ENCODE measurements at regions not wholly inside any gene's neighbourhood (a gene's known extent, or its start where the extent isn't known, plus 50 kb on each side); places are given as distances from the start of the nearest gene placed in this dataset.

- H3F3A ChIP-seq (ENCODE audit: control insufficient read depth, insufficient read depth): no peaks in the 10 kb centered on the region
- no peaks in the 10 kb centered on the region for H3K4me1 ChIP-seq (ENCODE audit: control insufficient read depth, low read length)
- no peaks in the 10 kb centered on the region for H3K27me3 ChIP-seq (ENCODE audit: control insufficient read depth, low read length)
- H4K20me1 ChIP-seq (ENCODE audit: control insufficient read depth, insufficient read depth, low read depth, low read length): no peaks in the 10 kb centered on the region
- H3K9me2 ChIP-seq (replicated peaks; ENCODE audit: control insufficient read depth, low read length): no peaks in the 10 kb centered on the region
- H3K4me2 ChIP-seq (ENCODE audit: low read length): no peak overlapping the region
- H3K79me2 ChIP-seq (ENCODE audit: control insufficient read depth, low read length): no peaks in the 10 kb centered on the region
- no peak overlapping the region for H3K4me3 ChIP-seq (ENCODE audit: low read length)
- no peaks in the 10 kb centered on the region for H3K9me3 ChIP-seq (ENCODE audit: control insufficient read depth, insufficient read depth, low read length)
- H3K36me3 ChIP-seq (ENCODE audit: control insufficient read depth, low read length): no peaks in the 10 kb centered on the region
- no peak overlapping the region for H3K27ac ChIP-seq (ENCODE audit: low read depth, low read length)
- TF ChIP-seq EZH2phosphoT487 (IDR thresholded peaks at IDR 0.05; ENCODE audit: borderline replicate concordance, low read length) (no peak), CTCF (IDR thresholded peaks at IDR 0.05; ENCODE audit: low read depth, low read length, poor library complexity, severe bottlenecking) (no peak)
Observed at GRCh38 chr17:5870231-5870953, 199.8 kb upstream of the WSCD1 start.

DNA sequence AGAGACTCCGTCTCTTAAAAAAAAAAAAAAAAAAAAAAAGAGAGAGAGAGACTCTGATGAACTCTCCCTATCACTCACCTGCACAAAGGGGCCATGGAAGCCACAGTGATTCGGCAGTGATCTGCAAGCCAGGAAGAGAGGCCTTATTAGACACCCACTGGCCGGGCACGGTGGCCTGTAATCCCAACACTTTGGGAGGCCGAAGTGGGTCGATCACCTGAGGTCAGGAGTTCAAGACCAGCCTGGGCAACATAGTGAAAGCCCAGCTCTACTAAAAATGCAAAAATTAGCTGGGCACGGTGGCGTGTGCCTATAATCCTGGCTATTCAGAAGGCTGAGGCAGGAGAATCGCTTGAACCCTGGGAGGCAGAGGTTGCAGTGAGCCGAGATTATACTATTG lies 198.5 kb upstream of the WSCD1 start:
- H3F3A ChIP-seq (ENCODE audit: control insufficient read depth, insufficient read depth): no peaks in the 10 kb centered on the region
- no peaks in the 10 kb centered on the region for H3K4me1 ChIP-seq (ENCODE audit: control insufficient read depth, low read length)
- H3K9me2 ChIP-seq (replicated peaks; ENCODE audit: control insufficient read depth, low read length): no peaks in the 10 kb centered on the region
- H3K4me2 ChIP-seq (ENCODE audit: low read length): no peak overlapping the region
- H3K27ac ChIP-seq (ENCODE audit: low read depth, low read length): no peak overlapping the region
- H3K4me3 ChIP-seq (ENCODE audit: low read length): no peak overlapping the region
- H3K79me2 ChIP-seq (ENCODE audit: control insufficient read depth, low read length): no peaks in the 10 kb centered on the region
- no peaks in the 10 kb centered on the region for H3K9me3 ChIP-seq (ENCODE audit: control insufficient read depth, insufficient read depth, low read length)
- no peaks in the 10 kb centered on the region for H4K20me1 ChIP-seq (ENCODE audit: control insufficient read depth, insufficient read depth, low read depth, low read length)
- H3K36me3 ChIP-seq (ENCODE audit: control insufficient read depth, low read length): no peaks in the 10 kb centered on the region
- no peaks in the 10 kb centered on the region for H3K27me3 ChIP-seq (ENCODE audit: control insufficient read depth, low read length)
- TF ChIP-seq EZH2phosphoT487 (IDR thresholded peaks at IDR 0.05; ENCODE audit: borderline replicate concordance, low read length) (no peak), CTCF (IDR thresholded peaks at IDR 0.05; ENCODE audit: low read depth, low read length, poor library complexity, severe bottlenecking) (no peak)

DNA sequence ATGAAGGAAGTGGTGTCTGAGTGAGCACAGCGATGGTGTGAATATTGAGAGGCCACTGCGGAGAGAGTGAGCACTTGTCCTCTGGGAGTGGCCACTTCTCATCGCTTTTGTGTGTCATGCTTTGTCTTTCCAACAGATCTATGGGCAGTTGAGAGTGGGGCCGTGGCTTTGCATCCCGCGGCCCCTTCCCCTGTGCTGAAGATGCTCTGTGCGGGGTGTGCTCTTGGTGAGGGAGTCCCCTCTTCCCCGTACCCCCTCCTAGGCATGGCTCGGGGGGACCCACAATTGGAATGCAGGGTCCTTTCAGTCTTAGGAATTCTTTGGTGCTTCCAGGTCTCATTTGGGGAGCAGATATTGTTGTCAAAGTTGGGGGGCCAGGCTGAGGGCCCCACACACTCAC lies 197.3 kb upstream of the WSCD1 start:
- H3K4me1 ChIP-seq (ENCODE audit: control insufficient read depth, low read length): no peaks in the 10 kb centered on the region
- H3K36me3 ChIP-seq (ENCODE audit: control insufficient read depth, low read length): no peaks in the 10 kb centered on the region
- no peak overlapping the region for H3K27ac ChIP-seq (ENCODE audit: low read depth, low read length)
- H3K9me3 ChIP-seq (ENCODE audit: control insufficient read depth, insufficient read depth, low read length): no peaks in the 10 kb centered on the region
- no peak overlapping the region for H3K4me3 ChIP-seq (ENCODE audit: low read length)
- H3K79me2 ChIP-seq (ENCODE audit: control insufficient read depth, low read length): no peaks in the 10 kb centered on the region
- H4K20me1 ChIP-seq (ENCODE audit: control insufficient read depth, insufficient read depth, low read depth, low read length): no peaks in the 10 kb centered on the region
- H3K4me2 ChIP-seq (ENCODE audit: low read length): no peak overlapping the region
- H3K9me2 ChIP-seq (replicated peaks; ENCODE audit: control insufficient read depth, low read length): no peaks in the 10 kb centered on the region
- no peaks in the 10 kb centered on the region for H3K27me3 ChIP-seq (ENCODE audit: control insufficient read depth, low read length)
- TF ChIP-seq CTCF (IDR thresholded peaks at IDR 0.05; ENCODE audit: low read depth, low read length, poor library complexity, severe bottlenecking) (no peak), EZH2phosphoT487 (IDR thresholded peaks at IDR 0.05; ENCODE audit: borderline replicate concordance, low read length) (no peak)
- H3F3A ChIP-seq (ENCODE audit: control insufficient read depth, insufficient read depth): no peaks in the 10 kb centered on the region
